ENCODE measurements at regions not wholly inside any gene's neighbourhood (a gene's known extent, or its start where the extent isn't known, plus 50 kb on each side); places are given as distances from the start of the nearest gene placed in this dataset.
"Not testable (repeated sequence)": the region's sequence is repeated elsewhere in the genome, so short reads cannot be mapped to it uniquely, and the experiment has no call there.

DNA sequence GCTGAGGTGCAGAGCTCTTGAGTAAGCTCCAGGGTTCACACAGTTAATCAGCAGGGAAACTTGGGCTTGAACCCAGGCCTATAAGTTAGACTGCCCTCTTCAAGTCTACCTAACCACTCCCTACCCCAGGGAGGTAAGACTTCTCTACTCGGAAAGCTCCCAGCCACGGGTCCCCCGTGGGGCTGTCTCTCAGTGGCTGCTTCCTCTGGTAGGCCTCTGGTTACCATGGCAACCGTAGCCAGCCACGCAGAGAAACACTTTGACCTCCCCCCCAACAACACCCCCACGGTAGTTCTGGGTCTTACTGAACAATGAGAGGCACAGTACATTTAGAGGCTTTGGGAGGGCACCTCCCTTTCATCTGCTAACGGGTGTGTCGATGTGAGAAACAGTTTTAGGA is 245.2 kb downstream of the AACS start:
- no peak for DNase-seq (ENCODE audit: low spot score)

- no peak for DNase-seq (ENCODE audit: low spot score)
Observed at GRCh38 chr12:125311050-125311449, 245.8 kb downstream of the AACS start.

DNA sequence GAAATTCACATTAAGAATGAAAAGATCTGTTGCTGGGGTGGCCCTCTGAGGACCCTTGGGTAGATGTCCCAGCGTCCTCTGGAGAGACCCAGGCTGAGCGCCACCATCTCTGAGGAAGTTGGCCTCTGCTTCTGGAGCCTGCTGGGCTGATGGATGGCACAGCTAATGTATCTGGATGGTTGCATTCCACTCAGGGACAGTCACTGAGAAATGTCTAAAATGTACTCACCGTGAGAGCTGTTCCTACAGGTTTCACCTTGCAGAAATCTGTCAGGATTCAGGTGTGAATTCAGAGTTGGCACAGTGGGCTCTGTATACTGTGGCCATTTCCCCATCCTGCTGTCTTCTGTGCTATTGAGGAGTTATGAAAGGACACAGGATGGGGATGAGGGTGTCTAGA is 247.2 kb downstream of the AACS start:
- no peak for DNase-seq (ENCODE audit: low spot score)

GRCh38 chr12:125314051-125314755 is 249.0 kb downstream of the AACS start:
- no peak for DNase-seq (ENCODE audit: low spot score)

DNA sequence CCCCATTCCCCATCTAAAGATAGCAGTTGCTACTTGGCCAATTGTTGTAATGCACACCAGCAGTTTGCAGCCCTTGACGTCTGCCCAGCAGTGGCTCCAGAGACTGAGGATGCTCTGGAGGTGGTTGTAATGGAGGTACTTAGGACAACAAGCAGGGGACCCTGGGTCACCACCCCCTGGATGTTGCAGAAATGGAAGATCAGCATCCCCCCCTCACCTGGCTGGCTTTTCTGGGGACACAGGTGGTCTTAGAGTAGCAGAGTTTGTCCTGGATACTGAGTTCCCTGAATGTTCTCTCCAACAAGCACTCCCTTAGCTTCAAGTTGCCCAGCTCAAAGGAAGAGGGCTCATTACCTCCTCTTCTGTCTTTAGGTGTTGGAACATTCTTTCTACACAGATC is 250.5 kb downstream of the AACS start:
- DNase-seq (ENCODE audit: low spot score), result no peak

GRCh38 chr12:125320177-125320576 is 254.9 kb downstream of the AACS start:
- DNase-seq (ENCODE audit: low spot score), result no peak

DNA sequence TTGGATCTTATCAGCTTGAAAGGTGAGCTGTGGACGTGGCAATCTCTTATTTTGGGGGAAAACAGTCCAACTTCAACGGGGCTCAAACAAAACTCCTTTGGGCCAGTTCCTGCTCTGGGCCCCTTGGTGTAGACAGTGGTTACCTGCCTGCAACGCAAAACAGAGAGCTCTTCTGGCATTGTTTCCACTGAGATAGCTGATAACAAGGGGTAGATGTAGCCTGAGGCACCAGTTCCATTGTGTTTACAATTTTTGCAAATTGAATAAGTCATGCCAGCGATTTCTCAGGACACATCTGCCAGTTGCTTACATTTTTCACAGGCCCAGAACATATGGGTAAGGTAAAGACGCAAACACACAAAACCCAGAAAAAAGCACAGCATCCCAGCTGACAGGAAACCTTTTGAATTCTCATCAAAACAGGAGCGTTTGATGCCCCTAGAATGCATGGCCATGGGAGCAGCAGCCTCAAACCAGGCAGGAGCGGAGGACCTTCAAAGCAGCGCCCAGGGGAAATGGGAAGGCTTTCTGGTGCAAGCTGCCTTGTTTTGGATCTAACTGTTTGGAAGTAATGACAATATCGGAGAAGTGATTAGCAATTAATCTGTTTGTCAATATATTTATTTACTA is 259.7 kb downstream of the AACS start:
- DNase-seq (ENCODE audit: low spot score), result no peak

DNA sequence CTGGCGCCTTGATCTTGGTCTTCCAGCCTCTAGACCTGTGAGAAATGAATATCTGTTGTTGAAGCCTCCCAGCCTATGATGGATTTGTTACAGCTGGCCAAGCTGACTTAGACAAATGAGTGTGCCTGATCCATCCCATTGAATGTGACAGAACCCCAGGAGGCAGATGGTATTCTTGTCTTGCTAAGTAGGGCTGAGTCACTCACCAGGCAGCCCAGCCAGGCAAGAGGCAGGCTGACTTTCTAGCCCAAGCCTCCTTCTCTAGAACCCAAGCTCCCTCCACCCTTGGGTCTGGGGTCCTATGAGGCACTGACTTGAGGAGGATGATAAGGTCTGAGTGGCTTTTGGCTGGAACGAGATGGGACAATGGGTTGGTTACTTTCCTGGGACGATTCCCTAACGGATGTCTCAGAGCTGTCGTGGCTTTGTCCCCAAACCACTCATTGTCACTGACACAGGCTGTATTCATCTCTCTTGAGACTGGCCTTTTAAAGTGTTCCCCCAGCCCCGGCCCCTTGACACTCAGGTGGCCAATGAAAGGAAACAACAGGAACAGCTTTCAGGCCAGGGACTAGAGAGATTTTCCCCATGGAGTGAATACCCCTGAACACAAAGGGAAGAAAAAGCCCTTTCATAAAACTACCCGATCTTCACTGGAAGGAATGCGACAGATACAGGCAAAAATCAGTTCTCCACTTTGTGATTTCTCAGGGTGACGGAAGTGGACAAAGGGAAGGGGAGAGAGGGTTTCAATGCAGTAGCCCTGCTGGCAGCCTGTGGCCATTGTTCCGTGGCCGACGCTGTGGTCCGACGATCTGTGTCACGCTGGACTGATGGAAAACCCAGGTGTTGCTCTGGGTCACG is 264.2 kb downstream of the AACS start:
- DNase-seq (ENCODE audit: low spot score), result no peak

- peak; percentile 16 for DNase-seq (ENCODE audit: low spot score)
Observed at GRCh38 chr12:125330645-125331341, 265.6 kb downstream of the AACS start.

- DNase-seq (ENCODE audit: low spot score), result no peak
Observed at GRCh38 chr12:125331342-125332052, 266.3 kb downstream of the AACS start.

DNA sequence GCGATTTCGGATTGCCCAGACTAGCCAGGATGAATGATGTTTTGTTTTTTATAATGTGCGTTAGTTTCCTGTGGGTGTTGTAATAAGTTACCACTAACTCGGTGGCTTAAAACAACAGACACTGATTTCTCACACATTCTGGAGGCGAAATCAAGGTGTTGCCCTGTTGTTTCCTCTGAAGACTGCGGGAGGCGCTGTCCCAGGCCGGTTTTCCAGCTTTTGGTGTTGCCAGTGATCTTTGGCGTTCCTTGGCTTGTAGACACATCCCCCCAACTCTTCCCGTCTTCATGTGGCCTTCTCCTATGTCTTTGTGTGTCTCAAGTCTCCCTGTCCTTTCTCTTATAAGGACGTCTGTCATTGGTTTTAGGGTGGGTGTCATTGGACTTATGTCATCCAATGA is 267.7 kb downstream of the AACS start:
- DNase-seq (ENCODE audit: low spot score), result no peak

DNA sequence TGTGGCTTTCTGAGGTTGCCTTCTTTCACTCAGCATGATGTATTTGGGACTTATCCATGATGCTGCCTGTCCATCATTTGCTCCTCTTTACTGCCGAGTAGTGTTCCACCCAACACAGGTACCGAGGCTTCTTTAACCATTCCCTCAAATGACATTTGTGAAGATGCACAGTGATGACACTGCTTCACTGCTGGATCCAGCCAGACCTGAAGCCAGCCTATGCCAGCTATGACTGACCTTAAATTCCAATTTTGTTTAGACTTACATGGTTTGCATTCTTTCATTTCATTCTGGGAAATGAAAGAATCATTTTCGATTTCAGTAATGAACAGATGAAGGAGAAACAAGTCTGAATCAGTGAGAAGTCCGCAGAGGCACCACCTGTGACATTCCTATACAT is 271.0 kb downstream of the AACS start:
- DNase-seq (ENCODE audit: low spot score), result no peak

DNA sequence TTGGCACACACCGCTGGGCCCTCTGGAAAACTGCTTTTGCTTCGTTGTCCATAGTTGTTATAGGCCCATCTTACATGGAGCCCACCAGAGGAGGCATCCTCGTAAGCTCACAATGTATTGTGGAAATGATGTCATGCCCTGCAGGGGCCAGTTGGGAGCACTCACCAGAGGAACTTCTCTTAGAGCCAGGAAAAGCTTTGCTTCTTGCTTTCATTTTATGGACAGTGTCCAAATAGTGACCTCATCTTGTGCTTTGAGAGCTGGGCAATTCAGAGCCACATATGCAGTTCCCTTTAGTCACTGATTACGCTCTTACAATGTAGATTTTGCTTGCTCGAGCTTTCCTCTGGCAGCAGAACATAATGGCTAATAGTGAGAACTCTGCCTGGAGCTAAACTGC is 275.6 kb downstream of the AACS start:
- no peak for DNase-seq (ENCODE audit: low spot score)

DNA sequence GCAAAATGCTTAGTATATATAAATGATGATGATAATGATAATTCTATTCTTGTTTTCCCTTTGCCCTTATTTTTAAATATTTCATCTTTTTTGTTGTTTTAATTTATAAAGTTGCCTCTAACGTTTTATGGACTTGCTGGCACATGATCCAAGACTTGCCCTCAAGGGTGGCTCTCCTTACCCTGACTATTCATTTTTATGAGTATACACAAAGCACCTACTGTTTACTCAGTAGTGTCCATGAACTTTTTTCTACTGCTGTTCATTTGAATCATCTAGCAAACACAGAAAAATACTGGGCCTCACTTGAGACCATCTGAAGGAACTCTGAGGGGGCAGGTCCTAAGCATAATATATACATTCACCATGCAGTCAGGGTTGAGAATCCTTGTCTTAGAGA is 276.2 kb downstream of the AACS start:
- DNase-seq (ENCODE audit: low spot score), result no peak

GRCh38 chr12:125343649-125344048 is 278.4 kb downstream of the AACS start:
- DNase-seq (ENCODE audit: low spot score), result no peak

GRCh38 chr12:125346362-125346761 is 281.1 kb downstream of the AACS start:
- no peak for DNase-seq (ENCODE audit: low spot score)

- no peak for DNase-seq (ENCODE audit: low spot score)
Observed at GRCh38 chr12:125351788-125352187, 286.6 kb downstream of the AACS start.

DNA sequence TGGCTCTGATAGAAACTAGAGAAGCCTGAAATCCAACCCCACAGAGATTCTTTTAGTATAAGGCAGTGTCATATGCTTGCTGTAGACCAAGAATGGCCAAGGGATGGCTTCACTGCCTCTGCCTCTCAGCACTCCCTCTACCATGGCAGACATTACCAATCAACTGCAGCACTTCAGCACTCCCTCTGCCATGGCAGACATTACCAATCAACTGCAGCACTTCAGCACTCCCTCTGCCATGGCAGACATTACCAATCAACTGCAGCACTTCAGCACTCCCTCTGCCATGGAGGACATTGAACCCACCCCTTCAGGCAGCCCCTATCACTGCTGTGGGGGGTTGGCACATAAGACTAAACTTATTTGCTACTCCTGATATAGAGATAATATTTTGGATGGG is 287.8 kb downstream of the AACS start:
- DNase-seq (ENCODE audit: low spot score), result not testable (repeated sequence)

GRCh38 chr12:125353871-125354270 is 288.6 kb downstream of the AACS start:
- DNase-seq (ENCODE audit: low spot score), result no peak

- no peak for DNase-seq (ENCODE audit: low spot score)
Observed at GRCh38 chr12:125355614-125356013, 290.4 kb downstream of the AACS start.

DNA sequence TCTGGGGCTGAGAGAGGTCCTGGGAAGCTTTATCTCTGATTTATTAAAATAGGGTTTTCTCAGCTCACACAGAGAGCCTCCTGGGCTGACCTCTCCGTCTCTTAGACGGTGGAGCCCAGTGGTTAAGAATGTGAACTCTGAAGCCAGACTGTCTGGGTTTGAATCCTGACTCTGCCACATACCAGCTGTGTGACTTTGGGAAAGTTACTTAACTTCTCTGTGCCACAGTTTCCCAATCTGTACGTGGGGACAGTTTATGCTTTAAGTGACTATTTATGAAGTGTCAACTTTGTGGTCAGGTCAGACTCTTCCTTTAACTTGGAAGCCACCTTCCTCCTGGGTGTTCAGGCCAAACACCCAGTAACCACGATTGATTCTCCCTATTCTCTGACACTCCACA is 290.9 kb downstream of the AACS start:
- no peak for DNase-seq (ENCODE audit: low spot score)

DNA sequence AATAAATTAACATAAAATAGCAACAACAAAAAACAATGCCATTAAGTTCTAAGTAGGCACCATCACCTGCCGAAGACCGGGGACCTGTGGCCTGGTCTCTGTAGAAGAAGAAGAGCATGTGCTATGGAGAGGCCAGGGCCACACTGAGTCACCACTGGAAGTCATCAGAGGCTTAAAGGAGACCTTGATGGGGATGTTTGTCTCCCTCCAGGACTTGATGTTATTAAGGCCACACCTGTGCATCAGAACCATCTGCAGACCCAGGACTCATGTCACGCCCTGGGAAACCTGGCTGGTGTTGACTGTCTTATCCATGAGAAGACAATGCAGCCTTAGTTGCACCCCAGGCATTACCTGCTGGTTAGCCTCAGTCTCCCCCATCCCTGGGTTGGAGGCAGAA is 292.3 kb downstream of the AACS start:
- DNase-seq (ENCODE audit: low spot score), result no peak
